K562 (cell line): ENCODE measurements at regions not wholly inside any gene's neighbourhood (a gene's known extent, or its start where the extent isn't known, plus 50 kb on each side); places are given as distances from the start of the nearest gene placed in this dataset.

ENCODE experiments used
- ATAC-seq: fragments of 200-7000 bp; cut with Tn5 transposase; 3 replicates; pipeline ENCODE4 v1.9.1; 2020; ENCODE audit warnings: moderate library complexity
- BruUV-seq: library from RNA; stranded (reverse); fragments of 400-500 nt; replicated peaks from 2 replicates; lab custom pipeline; 2021; lab: Mats Ljungman, UMichigan
- CTCF ChIA-PET: fragments of 300-600 bp; formaldehyde crosslinking; extraction: SDS; loops from one replicate; lab custom pipeline; 2021; ENCODE audit warnings: low intra/inter-chr PET ratio; lab: Yijun Ruan, JAX
- POLR2A ChIA-PET: fragments of 300-600, 350-650 bp; sonication (Branson Sonifier 250); formaldehyde crosslinking; extraction: SDS; loops from one replicate; lab custom pipeline; 2021; ENCODE audit warnings: antibody characterized with exemption, inconsistent platforms; lab: Yijun Ruan, JAX
- DNase-seq, 4 experiments: peaks; one replicate each; pipeline versions ENCODE4 v3.0.0 to v3.0.0-alpha.2; 2011 to 2018; ENCODE audit warnings: low spot score in 3 of 4, mixed read lengths in 3 of 4; ENCODE audit errors: extremely low read depth in 1 of 4
- FAIRE-seq: peaks from 2 replicates; lab custom pipeline; 2011; peaks lifted over from hg19 to GRCh38; lab: Jason Lieb, UNC
- H2AFZ ChIP-seq: 2 replicates; pipeline ENCODE4 v1.6.0; 2011; ENCODE audit warnings: low read depth, low read length, control low read depth, inconsistent platforms
- H3K27ac ChIP-seq: fragments of 200-600 bp; 3 replicates; pipeline ENCODE4 v1.8.0; 2011; ENCODE audit warnings: low read depth, mild to moderate bottlenecking, control low read depth, inconsistent platforms, low read length, moderate library complexity, mixed read lengths; ENCODE audit errors: extremely low read depth
- H3K27me3 ChIP-seq, 2 experiments: fragments of 300-600 bp in 1 of 2; 2 replicates in 1 of 2; 3 replicates in 1 of 2; pipeline versions ENCODE4 v1.6.0 to v1.8.0; 2011; ENCODE audit warnings: inconsistent platforms in 2 of 2, low read length in 2 of 2, mild to moderate bottlenecking in 1 of 2, mixed read lengths in 1 of 2, moderate library complexity in 1 of 2; ENCODE audit not compliant: control insufficient read depth in 2 of 2, insufficient read depth in 2 of 2
- H3K36me3 ChIP-seq: fragments of 300-600 bp; 3 replicates; pipeline ENCODE4 v1.8.0; 2011; ENCODE audit warnings: mild to moderate bottlenecking, low read length, inconsistent platforms; ENCODE audit not compliant: control insufficient read depth, insufficient read depth
- H3K4me1 ChIP-seq, 2 experiments: fragments of 200-600 bp in 1 of 2; replicated peaks in 1 of 2; 2 replicates in 1 of 2; 3 replicates in 1 of 2; pipeline versions ENCODE4 v1.5.1 to v1.8.0; 2011; ENCODE audit warnings: inconsistent platforms in 2 of 2, low read length in 2 of 2, mild to moderate bottlenecking in 1 of 2, mixed read lengths in 1 of 2, moderate library complexity in 1 of 2; ENCODE audit not compliant: control insufficient read depth in 2 of 2, insufficient read depth in 2 of 2
- H3K4me2 ChIP-seq: 2 replicates; pipeline ENCODE4 v1.6.1; 2011; ENCODE audit warnings: low read length, control low read depth, inconsistent platforms, mixed read lengths; ENCODE audit not compliant: insufficient read depth
- H3K4me3 ChIP-seq: fragments of 200-600 bp; sonication (generic), shearing (Covaris generic); 2 replicates; pipeline ENCODE4 v1.5.1; 2016; ENCODE audit warnings: control low read depth, inconsistent platforms
- H3K79me2 ChIP-seq: fragments of 200-600 bp; 3 replicates; pipeline ENCODE4 v1.8.0; 2011; ENCODE audit warnings: low read length, inconsistent platforms; ENCODE audit not compliant: control insufficient read depth, insufficient read depth
- H3K9ac ChIP-seq, 2 experiments: 2 replicates each; pipeline versions ENCODE4 v1.6.0 to v1.6.1; 2011; ENCODE audit warnings: low read depth in 2 of 2, low read length in 2 of 2, control low read depth in 1 of 2, inconsistent platforms in 1 of 2, mild to moderate bottlenecking in 1 of 2, mixed read lengths in 1 of 2; ENCODE audit not compliant: insufficient read depth in 1 of 2
- H3K9me1 ChIP-seq: one replicate; pipeline ENCODE4 v1.6.0; 2011; ENCODE audit warnings: inconsistent platforms, mild to moderate bottlenecking, low read length, moderate library complexity; ENCODE audit not compliant: control insufficient read depth, insufficient read depth
- H3K9me3 ChIP-seq: replicated peaks from 2 replicates; pipeline ENCODE4 v1.5.1; 2011; ENCODE audit warnings: low read depth, low read length, inconsistent platforms; ENCODE audit not compliant: control insufficient read depth, insufficient read depth
- H4K20me1 ChIP-seq: replicated peaks from 2 replicates; pipeline ENCODE4 v1.6.1; 2011; ENCODE audit warnings: low read length, inconsistent platforms, mixed read lengths; ENCODE audit not compliant: control insufficient read depth, insufficient read depth
- BACH1 ChIP-seq: fragments of 200-800 bp; sonication (Bioruptor generic); IDR thresholded peaks from 2 replicates; pipeline ENCODE4 v1.6.1; 2016; ENCODE audit warnings: missing genetic modification characterization, missing compliant biosample characterization
- BRCA1 ChIP-seq, 2 experiments: fragments of 450-650 bp in 1 of 2; sonication (generic) in 1 of 2; formaldehyde crosslinking in 1 of 2; IDR thresholded peaks; 2 replicates each; pipeline versions ENCODE4 v1.5.0 to v1.6.1; 2017 to 2020; ENCODE audit warnings: mild to moderate bottlenecking in 1 of 2, missing genetic modification reagents in 1 of 2
- C11orf30 ChIP-seq: fragments of 450-650 bp; IDR thresholded peaks from 2 replicates; pipeline ENCODE4 v1.6.1; 2016; ENCODE audit warnings: low read depth, mild to moderate bottlenecking
- CBX5 ChIP-seq: IDR thresholded peaks from 2 replicates; pipeline ENCODE4 v1.6.1; 2014; ENCODE audit warnings: low read depth, borderline replicate concordance
- MAFF ChIP-seq: IDR thresholded peaks from 2 replicates; pipeline ENCODE4 v1.6.1; 2012; ENCODE audit warnings: low read length, improper control_type of control experiment
- MAFG ChIP-seq: fragments of 450-650 bp; conservative IDR thresholded peaks from 2 replicates; pipeline ENCODE4 v1.6.1; 2016; ENCODE audit warnings: missing genetic modification characterization, missing compliant biosample characterization
- MAFK ChIP-seq: IDR thresholded peaks from 2 replicates; pipeline ENCODE4 v1.6.1; 2011; ENCODE audit warnings: low read length, improper control_type of control experiment
- NFE2 ChIP-seq: IDR thresholded peaks from 2 replicates; pipeline ENCODE4 v1.6.1; 2014; ENCODE audit warnings: antibody characterized with exemption, low read depth
- RAD21 ChIP-seq, 2 experiments: fragments of 250-450 bp in 1 of 2; fragments of 450-650 bp in 1 of 2; sonication (Bioruptor Pico) in 1 of 2; formaldehyde crosslinking in 1 of 2; IDR thresholded peaks in 1 of 2; conservative IDR thresholded peaks in 1 of 2; 2 replicates each; pipeline versions ENCODE4 v1.4.0 to v1.8.0; 2020 to 2022; ENCODE audit warnings: mild to moderate bottlenecking in 2 of 2, moderate library complexity in 1 of 2
- ZBTB26 ChIP-seq: fragments of 450-650 bp; formaldehyde crosslinking; IDR thresholded peaks from 2 replicates; pipeline ENCODE4 v1.4.0; 2022; ENCODE audit warnings: missing genetic modification characterization
- ZNF316 ChIP-seq: fragments of 450-650 bp; IDR thresholded peaks from 2 replicates; pipeline ENCODE4 v1.6.1; 2016
- WGBS: fragments of 100-300 bp; shearing (Covaris generic); methylation state at CpG from one replicate; pipeline ENCODE4 v1.1.6; 2016; ENCODE audit warnings: low coverage, mixed read lengths; ENCODE audit not compliant: insufficient coverage; ENCODE audit errors: missing lambda C conversion rate; 5-methylcytosine and 5-hydroxymethylcytosine counted together
- in situ Hi-C: fragments of 300-500 bp; cut with MboI; formaldehyde crosslinking; loops from 4 replicates; pipeline ENCODE4 v1.15.0; 2018; ENCODE audit warnings: inconsistent platforms, mixed read lengths
- intact Hi-C: fragments of 100-400 bp; cut with micrococcal nuclease; formaldehyde crosslinking; loops from 2 replicates; pipeline ENCODE4 v1.14.2; 2022

GRCh38 chr7:83259064-83259463 is 96.4 kb upstream of the PCLO start:
- Histone ChIP-seq H3K27ac (no peak overlapping the region), H3K9me1 (no peaks in the 10 kb centered on the region)
- WGBS: 0% methylated on average over 2 of the region's 2 CpGs
- TF ChIP-seq RAD21 (CRISPR knock-in tag; conservative IDR thresholded peaks at IDR 0.05 in 1 of 2, IDR thresholded peaks at IDR 0.05 in 1 of 2) (no peak), ZBTB26 (CRISPR knock-in tag) (no peak)
- TF ChIP-seq, all 486 proteins: peak for 0
- CTCF ChIA-PET: no interaction called here
- POLR2A ChIA-PET: no interaction called here
- Histone ChIP-seq H3K79me2 (no peaks in the 10 kb centered on the region), H3K27me3 (no peaks in the 10 kb centered on the region), H3K4me2 (no peak overlapping the region), H3K4me1 (no peaks in the 10 kb centered on the region), H4K20me1 (no peaks in the 10 kb centered on the region), H3K9me3 (no peaks in the 10 kb centered on the region; the same call in 1 of the 2 replicates), H3K4me3 (no peak overlapping the region), H3K36me3 (no peaks in the 10 kb centered on the region), H3K9ac (no peak overlapping the region), H2AFZ (no peak overlapping the region)
- in situ Hi-C loops (no loop called here), intact Hi-C loops (no loop called here)
- ATAC-seq (no peak), DNase-seq (no peak), FAIRE-seq (no peak)
- BruUV-seq: no TSS peak

- Histone ChIP-seq H3K9me3 (peaks cover 2% of the 10 kb centered on the region; the same call in 1 of the 2 replicates), H3K79me2 (no peaks in the 10 kb centered on the region), H3K4me2 (no peak overlapping the region), H3K9ac (no peak overlapping the region), H3K27ac (no peak overlapping the region), H3K4me3 (no peak overlapping the region), H2AFZ (no peak overlapping the region), H3K27me3 (no peaks in the 10 kb centered on the region), H4K20me1 (no peaks in the 10 kb centered on the region), H3K9me1 (no peaks in the 10 kb centered on the region), H3K36me3 (no peaks in the 10 kb centered on the region), H3K4me1 (no peaks in the 10 kb centered on the region)
- intact Hi-C loops (no loop called here), in situ Hi-C loops (no loop called here)
- ChIA-PET CTCF (no interaction called here), POLR2A (no interaction called here)
- ATAC-seq (no peak), DNase-seq (no peak), FAIRE-seq (no peak)
- BruUV-seq: no TSS peak
- WGBS: 0% methylated on average over 3 of the region's 3 CpGs
- TF ChIP-seq MAFK: peak; percentile 14; the same call in 1 of the 2 replicates
- TF ChIP-seq NFE2: peak; percentile 20
- TF ChIP-seq MAFF: peak; percentile 30; the same call in 1 of the 2 replicates
- TF ChIP-seq C11orf30: peak; percentile 39; the same call in 1 of the 2 replicates
- TF ChIP-seq BRCA1 (IDR thresholded peaks at IDR 0.05): no peak
- TF ChIP-seq BRCA1 (CRISPR knock-in tag; IDR thresholded peaks at IDR 0.05): no peak
- no peak for TF ChIP-seq CBX5
- TF ChIP-seq BACH1: no peak
- TF ChIP-seq ZNF316: peak; percentile 64
- TF ChIP-seq MAFG (tag): peak; percentile 59
Measured at GRCh38 chr7:83248000-83248399, 85.3 kb upstream of the PCLO start.
